ENCODE measurements at regions not wholly inside any gene's neighbourhood (a gene's known extent, or its start where the extent isn't known, plus 50 kb on each side); places are given as distances from the start of the nearest gene placed in this dataset.

DNA sequence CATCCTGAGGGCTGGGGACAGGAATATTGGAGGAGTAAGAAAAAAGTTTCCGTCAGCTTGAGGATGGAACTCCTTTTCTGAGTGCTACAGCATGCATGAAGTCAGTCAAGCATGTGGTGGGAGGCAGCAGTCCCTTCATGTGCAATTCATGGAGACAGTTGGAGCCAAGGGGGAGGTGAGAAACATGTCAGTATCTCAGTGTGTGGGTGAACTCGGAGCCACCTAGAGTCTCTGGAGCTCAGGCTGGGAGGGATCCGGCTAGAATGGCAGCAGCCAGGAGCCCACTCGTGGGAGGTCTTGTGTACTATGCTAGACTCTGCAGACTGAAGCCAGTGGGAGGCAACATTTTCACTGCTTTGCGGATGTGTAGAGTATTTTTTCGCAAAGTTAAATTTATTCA, 60.3 kb downstream of the AVPR1A start:
- TF ChIP-seq, protein P1, sequence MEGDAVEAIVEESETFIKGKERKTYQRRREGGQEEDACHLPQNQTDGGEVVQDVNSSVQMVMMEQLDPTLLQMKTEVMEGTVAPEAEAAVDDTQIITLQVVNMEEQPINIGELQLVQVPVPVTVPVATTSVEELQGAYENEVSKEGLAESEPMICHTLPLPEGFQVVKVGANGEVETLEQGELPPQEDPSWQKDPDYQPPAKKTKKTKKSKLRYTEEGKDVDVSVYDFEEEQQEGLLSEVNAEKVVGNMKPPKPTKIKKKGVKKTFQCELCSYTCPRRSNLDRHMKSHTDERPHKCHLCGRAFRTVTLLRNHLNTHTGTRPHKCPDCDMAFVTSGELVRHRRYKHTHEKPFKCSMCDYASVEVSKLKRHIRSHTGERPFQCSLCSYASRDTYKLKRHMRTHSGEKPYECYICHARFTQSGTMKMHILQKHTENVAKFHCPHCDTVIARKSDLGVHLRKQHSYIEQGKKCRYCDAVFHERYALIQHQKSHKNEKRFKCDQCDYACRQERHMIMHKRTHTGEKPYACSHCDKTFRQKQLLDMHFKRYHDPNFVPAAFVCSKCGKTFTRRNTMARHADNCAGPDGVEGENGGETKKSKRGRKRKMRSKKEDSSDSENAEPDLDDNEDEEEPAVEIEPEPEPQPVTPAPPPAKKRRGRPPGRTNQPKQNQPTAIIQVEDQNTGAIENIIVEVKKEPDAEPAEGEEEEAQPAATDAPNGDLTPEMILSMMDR (tag by site-specific recombination; IDR thresholded peaks at IDR 0.05): no peak
- TF ChIP-seq ZIC2 (tag by site-specific recombination; IDR thresholded peaks at IDR 0.05): no peak
- no peak for TF ChIP-seq ZNF529 (tag by site-specific recombination; IDR thresholded peaks at IDR 0.05; ENCODE audit: insufficient replicate concordance)
- TF ChIP-seq ZBTB7A (tag by site-specific recombination; IDR thresholded peaks at IDR 0.05; ENCODE audit: low read depth): no peak
